GM21390 (cell line): ENCODE measurements at regions not wholly inside any gene's neighbourhood (a gene's known extent, or its start where the extent isn't known, plus 50 kb on each side); places are given as distances from the start of the nearest gene placed in this dataset.
"Not testable (repeated sequence)": the region's sequence is repeated elsewhere in the genome, so short reads cannot be mapped to it uniquely, and the experiment has no call there.

ENCODE experiments used
- ATAC-seq: cut with Tn5 transposase; IDR thresholded peaks from one replicate; pipeline ENCODE4 v1.9.1; 2021; ENCODE audit not compliant: unreplicated experiment

DNA sequence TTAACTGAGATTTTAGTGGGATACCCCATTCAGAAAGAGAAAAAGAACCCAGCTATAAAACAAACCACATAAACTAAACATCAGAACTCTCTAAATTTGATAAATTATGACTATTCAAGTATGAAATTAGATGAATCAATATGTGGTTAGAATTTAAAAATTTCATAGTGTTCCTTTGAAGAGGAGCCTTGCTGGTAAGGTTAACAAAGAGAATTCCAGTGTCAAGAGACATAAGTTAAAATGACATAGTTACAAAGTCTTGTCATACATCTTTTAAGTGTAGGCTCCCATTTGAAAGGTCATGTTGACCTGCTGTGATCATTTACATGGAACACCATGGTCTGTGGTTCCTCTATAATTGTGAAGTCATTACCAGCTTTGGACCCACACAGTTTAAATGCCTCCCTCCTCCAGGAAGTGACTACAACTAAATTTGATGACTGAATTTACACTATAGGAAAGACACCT, 231.6 kb upstream of the ETAA1 start:
- ATAC-seq = no peak

DNA sequence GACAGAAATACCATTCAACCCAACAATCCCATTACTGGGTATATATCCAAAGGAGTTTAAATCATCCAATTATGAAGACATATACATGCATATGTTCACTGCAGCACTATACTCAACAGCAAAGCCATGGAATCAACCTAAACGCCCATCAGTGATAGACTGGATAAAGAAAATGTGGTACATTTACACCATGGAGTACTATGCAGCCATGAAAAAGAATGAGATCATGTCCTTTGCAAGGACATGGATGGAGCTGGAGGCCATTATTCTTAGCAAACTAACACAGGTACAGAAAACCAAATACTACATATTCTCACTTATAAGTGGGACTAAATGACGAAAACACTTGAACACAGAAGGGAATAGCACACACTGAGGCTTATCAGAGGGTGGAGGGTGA, 230.6 kb upstream of the ETAA1 start:
- not testable (repeated sequence) for ATAC-seq

DNA sequence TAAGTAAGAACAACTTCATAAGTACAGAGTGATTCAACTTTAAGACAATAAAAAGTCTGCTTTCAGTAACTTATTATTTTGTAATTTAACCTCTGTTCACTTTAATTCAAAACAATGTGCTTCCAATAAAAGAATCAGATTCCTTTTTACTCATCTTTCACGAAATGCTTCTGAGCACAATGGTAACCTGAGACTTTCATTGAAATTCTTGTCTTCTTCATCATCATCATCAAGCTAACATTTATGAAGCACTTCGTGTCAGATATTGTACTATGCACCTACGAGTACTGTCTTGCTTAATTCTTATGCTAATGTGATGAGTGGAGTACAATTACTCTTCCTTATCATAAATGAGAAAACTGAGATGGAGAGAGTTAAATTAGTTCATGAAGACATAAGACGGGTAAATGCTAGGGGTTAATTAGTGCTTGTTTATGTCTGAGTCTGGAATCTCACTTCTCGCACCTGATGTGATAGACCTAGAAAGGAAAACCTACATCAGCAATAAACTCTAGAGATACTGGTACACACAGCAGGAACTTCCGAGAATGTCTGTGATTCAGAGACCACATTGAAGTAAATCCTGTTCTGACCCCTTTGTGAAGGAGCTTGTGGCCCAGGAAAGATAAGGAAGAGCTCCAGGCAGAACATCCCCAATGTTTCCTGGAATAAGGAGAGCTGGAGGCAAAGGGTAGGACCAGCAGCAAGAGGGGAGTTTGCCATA, 227.6 kb upstream of the ETAA1 start:
- no peak for ATAC-seq

DNA sequence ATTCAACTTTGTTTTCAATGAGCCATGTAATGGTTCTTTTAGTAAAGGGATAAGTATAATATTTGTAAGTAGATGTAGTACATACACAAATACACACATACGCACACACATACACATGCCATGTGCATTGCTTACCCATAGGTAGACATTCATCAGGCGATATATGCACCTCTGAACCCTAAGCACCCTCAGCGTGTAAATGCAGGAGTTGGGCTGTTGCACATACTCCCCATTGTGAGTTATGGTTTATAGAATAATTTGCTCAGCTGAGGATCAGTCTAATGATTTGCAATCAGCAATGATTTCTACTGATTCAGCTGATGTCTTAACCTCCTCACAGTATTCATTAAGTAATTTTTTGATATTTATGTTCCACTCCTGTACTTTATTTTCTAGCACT, 217.6 kb upstream of the ETAA1 start:
- no peak for ATAC-seq

DNA sequence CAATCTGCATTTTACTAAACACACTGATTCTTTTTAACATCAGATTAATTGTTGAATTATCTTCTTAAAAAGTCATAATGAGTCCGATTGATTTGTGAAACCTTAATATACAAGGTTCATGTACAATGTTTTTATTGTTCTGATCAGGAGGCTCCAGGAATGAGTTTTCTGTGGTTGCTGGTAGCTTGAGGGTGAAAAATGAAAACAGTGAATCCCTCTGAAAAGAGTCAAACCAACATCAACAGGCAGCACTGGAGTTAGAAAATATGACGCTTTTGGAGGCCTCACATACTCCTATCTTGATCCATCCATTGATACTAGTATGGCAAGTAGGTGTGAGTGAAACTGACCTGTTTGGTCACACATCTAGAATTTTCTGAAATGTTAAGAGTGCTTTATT, 216.3 kb upstream of the ETAA1 start:
- ATAC-seq = no peak

DNA sequence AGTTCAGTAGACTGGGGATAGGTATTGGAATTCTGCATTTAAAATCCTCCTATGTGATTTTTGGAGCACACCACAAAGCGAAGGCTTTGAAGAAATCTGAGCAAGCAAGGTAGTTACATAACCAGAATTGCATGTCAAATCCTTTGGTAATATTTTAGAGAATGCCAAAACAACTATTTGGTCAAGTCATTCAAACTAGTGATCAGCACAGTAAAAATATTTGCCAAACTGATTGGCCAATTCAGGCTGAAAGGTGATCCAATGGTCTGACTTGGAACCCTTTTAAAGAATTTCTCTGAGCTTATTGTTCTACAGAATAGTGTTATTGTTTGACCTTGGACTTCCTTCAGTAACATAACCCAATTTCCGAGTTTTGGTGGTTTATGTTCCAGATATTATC, 214.2 kb upstream of the ETAA1 start:
- no peak for ATAC-seq

DNA sequence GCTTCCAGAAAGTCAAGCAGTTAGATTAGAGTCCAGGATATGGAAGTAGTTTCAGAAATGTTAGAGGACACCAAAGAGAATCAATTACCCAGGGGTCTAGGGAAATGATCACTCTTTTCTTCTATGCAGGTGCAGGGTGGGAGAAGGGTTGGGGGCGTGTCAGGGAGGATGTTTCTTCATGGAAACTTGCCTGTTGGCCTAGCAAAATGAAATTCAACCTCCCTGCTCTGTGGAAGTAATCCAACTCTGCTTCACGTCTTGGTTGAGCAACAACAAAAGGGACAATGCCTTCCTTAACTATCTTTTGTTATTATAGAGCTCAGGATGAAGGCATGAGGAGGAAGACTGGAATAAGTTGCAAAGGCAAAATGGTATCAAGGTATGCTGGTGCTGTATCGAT, 210.8 kb upstream of the ETAA1 start:
- ATAC-seq = no peak

DNA sequence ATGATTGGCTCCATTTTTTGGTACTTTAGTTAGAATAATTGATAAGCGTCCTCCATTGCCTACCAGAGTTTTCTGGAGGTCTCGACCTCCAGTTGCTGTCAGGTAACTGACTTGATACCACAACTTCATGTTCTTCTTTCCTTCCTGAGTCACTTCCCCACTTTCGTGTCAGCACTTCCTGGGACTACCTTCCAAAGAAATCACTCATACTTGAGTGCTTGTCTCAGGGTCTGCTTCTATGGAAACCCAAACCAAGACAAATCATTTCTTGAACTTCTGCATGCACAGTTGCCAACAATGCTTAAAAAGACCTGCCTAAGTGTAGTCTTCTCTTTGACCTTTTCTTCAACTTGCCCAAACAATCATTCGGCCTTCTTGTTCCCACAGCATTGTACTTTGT, 210.3 kb upstream of the ETAA1 start:
- no peak for ATAC-seq

DNA sequence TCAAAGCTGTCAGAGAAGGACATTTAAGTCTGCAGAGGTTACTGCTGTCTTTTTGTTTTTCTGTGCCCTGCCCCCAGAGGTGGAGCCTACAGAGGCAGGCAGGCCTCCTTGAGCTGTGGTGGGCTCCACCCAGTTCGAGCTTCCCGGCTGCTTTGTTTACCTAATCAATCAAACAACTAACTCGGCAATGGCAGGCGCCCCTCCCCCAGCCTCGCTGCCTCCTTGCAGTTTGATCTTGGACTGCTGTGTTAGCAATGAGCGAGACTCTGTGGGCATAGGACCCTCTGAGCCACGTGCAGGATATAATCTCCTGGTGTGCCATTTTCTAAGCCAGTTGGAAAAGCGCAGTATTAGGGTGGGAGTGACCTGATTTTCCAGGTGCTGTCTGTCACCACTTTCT, 201.8 kb upstream of the ETAA1 start:
- not testable (repeated sequence) for ATAC-seq

DNA sequence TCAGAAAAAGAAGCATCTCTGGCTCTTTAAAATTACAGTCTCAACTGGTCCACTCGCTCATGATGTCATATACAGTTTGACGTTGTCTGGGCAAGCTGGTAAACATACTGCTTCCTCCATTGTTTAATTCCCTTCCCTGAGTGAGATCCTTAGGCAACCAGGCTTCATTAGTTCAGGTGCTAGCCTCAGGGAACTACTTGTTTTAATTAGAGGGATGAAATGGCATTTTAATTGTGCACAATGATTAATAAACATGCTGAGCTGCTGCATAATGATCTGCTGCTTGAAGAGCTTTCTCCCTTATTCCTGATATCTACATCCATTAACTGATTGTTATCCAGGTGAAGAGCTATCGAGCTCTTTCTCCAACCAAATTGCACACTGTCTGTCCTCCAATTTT, 195.6 kb upstream of the ETAA1 start:
- no peak for ATAC-seq

DNA sequence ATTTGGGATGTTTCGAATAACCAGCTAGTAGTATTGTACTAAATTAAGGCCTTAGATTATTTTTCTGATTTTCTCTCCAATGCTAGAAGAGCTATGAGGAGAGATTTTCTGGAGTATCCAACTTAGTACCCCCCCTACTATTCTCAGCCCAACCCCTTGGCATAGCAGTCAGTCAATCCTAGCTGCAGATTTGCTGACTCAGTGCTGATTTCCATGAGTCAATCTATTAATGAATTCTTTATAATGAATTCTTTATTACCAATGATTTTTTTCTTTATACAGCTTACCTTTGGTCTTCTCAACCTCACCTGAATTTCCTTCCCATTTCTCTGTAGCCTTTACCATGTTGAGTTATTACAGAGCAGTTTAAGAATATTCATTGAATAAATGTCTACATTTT, 192.8 kb upstream of the ETAA1 start:
- no peak for ATAC-seq

DNA sequence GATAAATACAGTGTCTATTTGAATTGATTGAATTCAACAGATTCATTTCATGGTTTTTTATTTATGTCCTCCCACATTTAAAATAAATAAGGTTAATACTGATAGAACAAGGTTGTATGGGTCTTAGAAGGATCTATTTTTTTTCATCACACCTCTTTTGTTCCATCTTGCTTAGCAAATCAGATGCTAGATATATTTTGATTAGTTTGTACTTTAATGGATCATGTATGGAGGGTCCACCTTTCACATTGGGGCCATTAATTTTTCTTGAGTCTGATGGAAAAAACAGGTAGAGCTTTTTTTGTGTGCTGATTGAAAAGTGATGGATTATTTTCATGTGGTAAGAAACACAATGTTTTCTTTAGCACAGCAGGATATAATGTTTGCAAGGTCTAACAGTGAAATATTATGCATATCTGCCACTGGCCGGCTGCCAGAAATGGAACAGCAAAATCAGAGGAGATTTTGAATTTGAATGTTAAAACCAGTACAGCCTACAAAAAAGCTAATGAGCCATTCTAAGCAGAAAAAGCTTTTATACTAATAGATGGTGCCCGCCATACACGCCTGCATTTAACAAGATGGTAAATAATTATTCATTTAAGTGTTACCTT, 188.1 kb upstream of the ETAA1 start:
- no peak for ATAC-seq

DNA sequence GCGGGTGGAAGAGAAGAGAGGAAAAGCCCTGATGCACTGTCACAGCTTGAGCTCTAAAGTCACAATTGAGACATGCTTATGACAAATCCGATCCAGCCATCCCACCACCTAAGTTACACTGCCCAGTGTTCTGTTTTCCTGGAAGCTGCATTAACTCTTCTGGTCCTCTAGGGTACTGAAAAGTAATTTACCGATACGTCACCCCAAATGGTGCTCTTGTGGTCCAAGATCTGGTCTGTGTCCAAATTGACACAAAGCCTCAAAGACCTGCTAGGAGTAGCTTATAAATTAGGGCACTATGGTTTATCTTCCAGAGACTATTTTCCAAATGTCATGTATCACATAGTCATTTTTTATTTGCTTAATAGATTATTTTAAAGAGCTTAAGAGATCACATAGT, 186.7 kb upstream of the ETAA1 start:
- ATAC-seq = no peak

DNA sequence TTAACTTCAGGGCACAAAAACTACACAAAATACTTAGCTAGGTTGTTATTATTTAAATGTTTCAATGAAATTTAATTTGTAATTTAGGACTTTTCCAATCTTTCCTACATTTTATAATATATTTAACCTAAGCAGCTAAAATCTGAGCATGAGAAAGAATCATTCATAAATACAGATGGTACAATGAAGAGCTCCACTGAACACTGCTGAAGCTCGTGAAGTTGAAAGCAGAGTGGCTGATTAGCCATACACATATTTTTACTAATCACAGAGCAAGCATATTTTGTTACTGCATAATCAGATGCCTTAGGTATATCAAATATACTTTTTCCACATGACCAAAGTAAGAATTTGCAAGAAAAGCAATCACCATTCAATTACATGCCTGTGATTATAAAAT, 184.9 kb upstream of the ETAA1 start:
- no peak for ATAC-seq

DNA sequence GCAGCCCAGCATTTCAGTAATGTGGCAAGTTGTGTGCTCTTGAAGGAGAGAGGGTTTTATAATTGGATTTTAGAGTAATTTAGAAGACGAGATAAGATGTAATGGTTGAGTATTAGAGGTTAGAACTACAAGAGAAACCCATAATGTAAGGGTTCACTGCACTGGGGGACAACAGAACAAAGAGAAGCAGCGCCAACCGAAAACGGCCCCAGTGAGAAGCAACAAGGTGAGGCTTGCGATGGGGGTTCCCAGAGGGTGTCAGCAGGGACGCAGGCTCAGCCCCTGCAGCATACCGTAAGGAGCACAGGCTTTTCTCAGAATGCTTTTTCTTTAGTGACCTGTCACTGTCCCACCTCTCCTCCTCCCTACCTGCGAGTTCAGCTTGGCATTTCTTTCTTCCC, 183.9 kb upstream of the ETAA1 start:
- ATAC-seq = no peak

DNA sequence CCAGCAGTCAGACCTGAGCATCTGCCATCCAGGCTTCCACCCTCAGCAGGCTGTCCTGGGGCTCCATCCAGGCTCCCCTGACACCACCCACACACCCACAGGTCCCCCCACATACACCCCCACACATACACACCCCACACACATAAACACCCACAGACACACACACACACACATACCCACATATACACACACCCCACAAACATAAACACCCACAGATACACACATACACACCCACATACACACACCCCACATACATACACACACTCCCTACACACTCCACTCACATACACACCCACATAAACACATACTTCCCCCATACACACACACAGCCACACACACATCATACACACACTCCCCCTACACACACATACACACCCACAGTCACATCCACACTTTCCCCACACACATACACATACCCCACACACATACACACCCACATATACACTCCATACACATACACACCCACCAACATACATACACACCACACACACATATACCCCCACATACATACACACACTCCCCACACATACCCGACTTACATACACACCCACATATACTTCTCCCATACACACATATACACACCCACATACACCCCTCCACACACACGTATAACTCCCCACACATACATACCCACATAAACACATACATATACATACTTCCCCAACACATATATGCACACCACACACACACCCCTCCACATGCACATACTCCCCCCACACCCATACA, 183.3 kb upstream of the ETAA1 start:
- ATAC-seq = no peak

DNA sequence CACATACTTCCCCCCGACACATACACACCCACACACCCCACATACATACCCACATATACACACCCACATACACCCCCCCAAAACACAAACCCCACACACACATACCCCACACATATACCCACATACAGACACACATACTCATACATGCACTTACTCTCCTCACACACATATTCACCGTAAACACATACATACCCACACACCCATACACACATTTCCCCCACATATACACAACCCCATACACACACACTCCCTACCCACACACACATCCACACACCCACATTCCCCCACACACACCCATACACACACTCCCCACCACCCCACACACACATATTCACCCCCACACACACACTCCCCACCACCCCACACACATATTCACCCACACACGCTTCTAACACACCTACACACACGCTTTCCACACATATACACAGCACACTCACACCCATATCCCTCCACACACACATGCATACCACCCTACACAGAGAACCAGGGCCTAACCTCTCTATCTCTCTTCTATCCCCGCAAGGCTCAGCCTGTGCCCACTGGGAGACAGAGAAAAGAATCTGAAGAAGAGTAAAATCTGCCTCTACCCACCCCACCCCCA, 182.4 kb upstream of the ETAA1 start:
- ATAC-seq = no peak

DNA sequence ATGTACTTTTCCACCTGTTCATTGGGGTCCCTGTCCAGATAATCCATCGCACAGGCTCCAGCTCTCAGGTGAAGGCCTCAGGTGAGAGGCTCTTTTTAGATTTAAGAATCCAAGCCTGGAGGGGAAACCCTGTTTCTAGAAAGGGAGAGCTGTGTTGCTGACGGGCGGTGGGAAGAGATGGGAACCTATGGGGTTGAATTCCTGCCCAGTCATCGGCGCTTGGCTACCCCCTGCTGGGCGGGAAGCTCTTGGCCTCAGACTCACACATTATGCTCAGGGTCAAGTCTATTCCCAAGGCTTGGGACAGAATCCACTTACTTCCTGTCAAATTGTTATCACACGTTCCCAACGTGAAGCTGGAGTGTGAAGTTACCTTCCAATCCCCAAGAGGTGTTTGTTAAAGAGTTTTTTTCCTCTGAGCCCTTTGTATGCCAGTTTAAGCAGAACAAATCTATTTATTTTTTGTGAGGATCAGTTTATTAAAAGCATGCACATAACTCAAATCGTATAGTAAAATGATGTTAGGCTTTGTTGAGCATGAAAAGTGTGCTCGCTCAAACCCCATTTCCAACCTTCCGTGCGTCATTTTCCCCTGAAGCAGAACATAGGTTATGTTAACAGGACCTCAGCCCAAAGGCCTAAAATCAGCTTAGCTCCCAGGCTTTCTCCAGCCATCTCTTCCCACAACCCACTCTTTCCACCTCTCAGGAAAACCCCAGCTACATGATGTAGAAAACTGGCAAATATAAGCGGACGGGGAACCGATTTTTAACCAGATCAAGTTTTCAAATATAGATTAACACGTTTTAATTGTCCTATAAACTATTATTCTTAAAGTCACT, 181.7 kb upstream of the ETAA1 start:
- no peak for ATAC-seq

DNA sequence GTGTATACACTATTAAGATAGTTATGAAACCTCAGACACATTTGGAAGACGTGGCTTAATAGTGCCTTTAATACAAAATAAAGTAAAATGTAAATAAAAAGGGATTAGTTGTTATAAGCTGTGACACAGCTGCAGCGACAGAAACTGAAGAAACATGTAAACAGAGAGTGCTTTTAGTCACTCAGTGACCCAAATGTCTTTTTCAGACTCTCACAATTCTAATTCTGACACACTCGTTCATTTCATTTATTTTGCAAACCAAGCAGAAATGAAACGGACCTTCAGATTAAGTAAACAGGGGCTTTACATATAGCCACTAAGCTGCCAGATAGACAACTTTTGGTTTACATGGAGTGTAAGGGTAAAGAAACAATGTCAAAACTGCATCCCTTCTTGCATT, 181.0 kb upstream of the ETAA1 start:
- no peak for ATAC-seq

DNA sequence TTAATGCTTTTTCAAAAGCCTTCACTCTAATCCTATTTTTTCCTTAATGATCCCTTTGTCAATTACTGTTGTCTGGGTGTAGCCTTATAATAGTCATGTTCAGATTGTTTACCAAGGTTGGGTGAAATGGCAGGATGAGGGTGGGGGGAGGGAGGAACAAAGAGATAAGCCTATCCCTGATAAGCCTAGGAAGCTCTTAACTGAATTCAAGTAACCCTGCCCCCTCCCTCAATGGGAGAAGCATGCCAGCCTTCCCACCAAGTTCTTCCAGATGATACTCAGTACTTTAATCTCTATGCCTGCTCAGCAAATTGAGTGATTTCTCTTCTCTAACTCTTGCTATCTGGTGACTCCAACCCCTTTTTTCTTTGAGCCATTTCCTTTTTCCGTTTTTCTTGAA, 180.3 kb upstream of the ETAA1 start:
- ATAC-seq = no peak

DNA sequence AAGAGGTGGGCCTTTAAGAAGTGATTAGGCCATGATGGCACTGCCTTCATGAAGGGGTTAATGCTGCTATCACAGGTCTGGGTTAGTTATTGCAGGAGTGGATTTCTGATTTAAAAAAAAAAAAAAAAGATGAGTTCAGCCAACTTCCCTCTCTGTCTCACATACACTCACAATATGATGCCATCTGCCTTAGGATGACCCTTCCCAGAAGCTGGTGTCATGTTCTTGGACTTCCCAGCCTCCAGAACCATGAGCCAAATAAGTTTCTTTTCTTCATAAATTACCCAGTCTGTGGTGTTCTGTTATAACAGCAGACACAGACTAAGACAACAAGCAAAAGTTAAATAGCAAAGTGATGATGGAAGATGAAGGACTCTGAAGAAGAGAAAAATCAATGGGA, 179.7 kb upstream of the ETAA1 start:
- no peak for ATAC-seq
